ENCODE measurements at regions not wholly inside any gene's neighbourhood (a gene's known extent, or its start where the extent isn't known, plus 50 kb on each side); places are given as distances from the start of the nearest gene placed in this dataset.

DNA sequence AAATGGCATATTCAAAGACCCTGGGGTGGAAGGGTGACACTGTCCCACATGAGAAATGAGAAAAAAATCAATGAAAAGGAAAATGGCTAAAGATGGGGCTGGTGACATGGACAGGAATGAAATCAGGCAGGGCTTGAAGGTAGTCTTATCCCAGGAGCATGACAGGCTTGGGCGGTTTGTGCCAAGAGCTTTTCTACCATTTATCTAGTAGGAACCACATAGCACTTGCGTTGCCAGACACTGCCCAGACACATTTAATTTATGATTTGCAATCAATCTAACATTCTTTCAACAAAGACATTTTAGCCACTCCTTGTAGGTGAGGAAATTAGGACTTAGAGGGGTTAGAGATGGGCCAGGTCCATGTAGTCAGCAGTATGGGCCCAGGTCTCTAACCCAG is 106.6 kb upstream of the NR2F2 start:
- TF ChIP-seq, protein P1, sequence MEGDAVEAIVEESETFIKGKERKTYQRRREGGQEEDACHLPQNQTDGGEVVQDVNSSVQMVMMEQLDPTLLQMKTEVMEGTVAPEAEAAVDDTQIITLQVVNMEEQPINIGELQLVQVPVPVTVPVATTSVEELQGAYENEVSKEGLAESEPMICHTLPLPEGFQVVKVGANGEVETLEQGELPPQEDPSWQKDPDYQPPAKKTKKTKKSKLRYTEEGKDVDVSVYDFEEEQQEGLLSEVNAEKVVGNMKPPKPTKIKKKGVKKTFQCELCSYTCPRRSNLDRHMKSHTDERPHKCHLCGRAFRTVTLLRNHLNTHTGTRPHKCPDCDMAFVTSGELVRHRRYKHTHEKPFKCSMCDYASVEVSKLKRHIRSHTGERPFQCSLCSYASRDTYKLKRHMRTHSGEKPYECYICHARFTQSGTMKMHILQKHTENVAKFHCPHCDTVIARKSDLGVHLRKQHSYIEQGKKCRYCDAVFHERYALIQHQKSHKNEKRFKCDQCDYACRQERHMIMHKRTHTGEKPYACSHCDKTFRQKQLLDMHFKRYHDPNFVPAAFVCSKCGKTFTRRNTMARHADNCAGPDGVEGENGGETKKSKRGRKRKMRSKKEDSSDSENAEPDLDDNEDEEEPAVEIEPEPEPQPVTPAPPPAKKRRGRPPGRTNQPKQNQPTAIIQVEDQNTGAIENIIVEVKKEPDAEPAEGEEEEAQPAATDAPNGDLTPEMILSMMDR (IDR thresholded peaks at IDR 0.05): no peak
- no peak for TF ChIP-seq POLR2A (IDR thresholded peaks at IDR 0.05)
